ENCODE measurements at regions not wholly inside any gene's neighbourhood (a gene's known extent, or its start where the extent isn't known, plus 50 kb on each side); places are given as distances from the start of the nearest gene placed in this dataset.

- TF ChIP-seq, protein P1, sequence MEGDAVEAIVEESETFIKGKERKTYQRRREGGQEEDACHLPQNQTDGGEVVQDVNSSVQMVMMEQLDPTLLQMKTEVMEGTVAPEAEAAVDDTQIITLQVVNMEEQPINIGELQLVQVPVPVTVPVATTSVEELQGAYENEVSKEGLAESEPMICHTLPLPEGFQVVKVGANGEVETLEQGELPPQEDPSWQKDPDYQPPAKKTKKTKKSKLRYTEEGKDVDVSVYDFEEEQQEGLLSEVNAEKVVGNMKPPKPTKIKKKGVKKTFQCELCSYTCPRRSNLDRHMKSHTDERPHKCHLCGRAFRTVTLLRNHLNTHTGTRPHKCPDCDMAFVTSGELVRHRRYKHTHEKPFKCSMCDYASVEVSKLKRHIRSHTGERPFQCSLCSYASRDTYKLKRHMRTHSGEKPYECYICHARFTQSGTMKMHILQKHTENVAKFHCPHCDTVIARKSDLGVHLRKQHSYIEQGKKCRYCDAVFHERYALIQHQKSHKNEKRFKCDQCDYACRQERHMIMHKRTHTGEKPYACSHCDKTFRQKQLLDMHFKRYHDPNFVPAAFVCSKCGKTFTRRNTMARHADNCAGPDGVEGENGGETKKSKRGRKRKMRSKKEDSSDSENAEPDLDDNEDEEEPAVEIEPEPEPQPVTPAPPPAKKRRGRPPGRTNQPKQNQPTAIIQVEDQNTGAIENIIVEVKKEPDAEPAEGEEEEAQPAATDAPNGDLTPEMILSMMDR (IDR thresholded peaks at IDR 0.05; ENCODE audit: insufficient read depth, low read depth, low read length) = no peak
- peak; percentile 15 for TF ChIP-seq EZH2 (IDR thresholded peaks at IDR 0.05; ENCODE audit: insufficient read depth, low read length)
Observed at GRCh38 chr10:46106410-46107255, 60.6 kb upstream of the MSMB start.
